DOHH2 (cell line): ENCODE measurements at regions not wholly inside any gene's neighbourhood (a gene's known extent, or its start where the extent isn't known, plus 50 kb on each side); places are given as distances from the start of the nearest gene placed in this dataset.

Source experiments
- H3F3A ChIP-seq: fragments of 200-600 bp; sonication (generic), shearing (Covaris generic); 2 replicates; pipeline ENCODE4 v1.6.0; 2016; ENCODE audit warnings: antibody characterized with exemption, mild to moderate bottlenecking; ENCODE audit not compliant: control insufficient read depth, insufficient read depth
- H3K27ac ChIP-seq: fragments of 200-600 bp; sonication (generic); 2 replicates; pipeline ENCODE4 v1.5.1; 2014; ENCODE audit warnings: low read depth, mild to moderate bottlenecking, low read length, moderate library complexity
- H3K27me3 ChIP-seq: fragments of 200-600 bp; sonication (generic); 2 replicates; pipeline ENCODE4 v1.6.1; 2014; ENCODE audit warnings: mild to moderate bottlenecking, low read length, mixed read lengths; ENCODE audit not compliant: control insufficient read depth
- H3K36me3 ChIP-seq: fragments of 200-600 bp; sonication (generic); 2 replicates; pipeline ENCODE4 v1.6.1; 2014; ENCODE audit warnings: mild to moderate bottlenecking, low read length, moderate library complexity, mixed read lengths; ENCODE audit not compliant: control insufficient read depth
- H3K4me1 ChIP-seq: fragments of 200-600 bp; sonication (generic); 2 replicates; pipeline ENCODE4 v1.6.1; 2014; ENCODE audit warnings: mild to moderate bottlenecking, low read length, mixed read lengths; ENCODE audit not compliant: control insufficient read depth
- H3K4me2 ChIP-seq: fragments of 200-600 bp; sonication (generic); 2 replicates; pipeline ENCODE4 v1.6.0; 2014; ENCODE audit warnings: mild to moderate bottlenecking, low read length, moderate library complexity
- H3K4me3 ChIP-seq: fragments of 200-600 bp; sonication (generic); 2 replicates; pipeline ENCODE4 v1.5.1; 2014; ENCODE audit warnings: mild to moderate bottlenecking, low read length, mixed read lengths
- H3K79me2 ChIP-seq: fragments of 200-600 bp; sonication (generic); 2 replicates; pipeline ENCODE4 v1.6.1; 2014; ENCODE audit warnings: mild to moderate bottlenecking, low read length, mixed read lengths; ENCODE audit not compliant: control insufficient read depth
- H3K9me2 ChIP-seq: fragments of 200-600 bp; sonication (generic); replicated peaks from 2 replicates; pipeline ENCODE4 v1.6.1; 2014; ENCODE audit warnings: mild to moderate bottlenecking, low read length, mixed read lengths; ENCODE audit not compliant: control insufficient read depth
- H3K9me3 ChIP-seq: fragments of 200-600 bp; sonication (generic); 2 replicates; pipeline ENCODE4 v1.6.1; 2014; ENCODE audit warnings: antibody characterized with exemption, low read length, mixed read lengths; ENCODE audit not compliant: control insufficient read depth, insufficient read depth
- H4K20me1 ChIP-seq: fragments of 200-600 bp; sonication (generic); 2 replicates; pipeline ENCODE4 v1.6.0; 2014; ENCODE audit warnings: low read depth, mild to moderate bottlenecking, antibody characterized with exemption, low read length, moderate library complexity; ENCODE audit not compliant: control insufficient read depth, insufficient read depth
- CTCF ChIP-seq: fragments of 200-600 bp; sonication (generic); IDR thresholded peaks from one replicate; pipeline ENCODE4 v1.5.1; 2014; ENCODE audit warnings: antibody characterized with exemption, mild to moderate bottlenecking, low read depth, low read length; ENCODE audit not compliant: poor library complexity, severe bottlenecking
- EZH2phosphoT487 ChIP-seq: fragments of 200-600 bp; sonication (generic); IDR thresholded peaks from 2 replicates; pipeline ENCODE4 v1.6.1; 2017; ENCODE audit warnings: borderline replicate concordance, mild to moderate bottlenecking, antibody characterized with exemption, low read length, moderate library complexity, mixed read lengths

- Histone ChIP-seq H3K9me3 (no peaks in the 10 kb centered on the region), H4K20me1 (no peaks in the 10 kb centered on the region), H3K4me1 (no peaks in the 10 kb centered on the region), H3K79me2 (no peaks in the 10 kb centered on the region), H3F3A (no peaks in the 10 kb centered on the region), H3K27ac (no peak overlapping the region), H3K4me3 (no peak overlapping the region), H3K36me3 (no peaks in the 10 kb centered on the region), H3K9me2 (no peaks in the 10 kb centered on the region), H3K27me3 (no peaks in the 10 kb centered on the region), H3K4me2 (no peak overlapping the region)
- no peak for TF ChIP-seq EZH2phosphoT487
- TF ChIP-seq CTCF = no peak
Measured at GRCh38 chr12:77401064-77401769, 335.8 kb upstream of the E2F7 start.

- H3K27me3 ChIP-seq = no peaks in the 10 kb centered on the region
- no peak for TF ChIP-seq EZH2phosphoT487
- TF ChIP-seq CTCF = no peak
Measured at GRCh38 chr12:77392467-77393088, 327.2 kb upstream of the E2F7 start.

GRCh38 chr12:77388445-77389265 lies 323.3 kb upstream of the E2F7 start:
- no peaks in the 10 kb centered on the region for H3K4me1 ChIP-seq
- H3K9me2 ChIP-seq = no peaks in the 10 kb centered on the region
- TF ChIP-seq EZH2phosphoT487 (no peak), CTCF (no peak)
- no peaks in the 10 kb centered on the region for H3K79me2 ChIP-seq
- H3F3A ChIP-seq = no peaks in the 10 kb centered on the region
- H3K27ac ChIP-seq = no peak overlapping the region
- H3K4me3 ChIP-seq = no peak overlapping the region
- H3K27me3 ChIP-seq = no peaks in the 10 kb centered on the region
- H3K9me3 ChIP-seq = no peaks in the 10 kb centered on the region
- no peaks in the 10 kb centered on the region for H4K20me1 ChIP-seq
- no peaks in the 10 kb centered on the region for H3K36me3 ChIP-seq
- H3K4me2 ChIP-seq = no peak overlapping the region

More at GRCh38 chr12:77392467-77393088, 327.2 kb upstream of the E2F7 start:
- H3K4me3 ChIP-seq = no peak overlapping the region
- H3K4me2 ChIP-seq = no peak overlapping the region
- no peaks in the 10 kb centered on the region for H4K20me1 ChIP-seq
- H3F3A ChIP-seq = no peaks in the 10 kb centered on the region
- H3K9me3 ChIP-seq = no peaks in the 10 kb centered on the region
- H3K9me2 ChIP-seq = no peaks in the 10 kb centered on the region
- H3K36me3 ChIP-seq = no peaks in the 10 kb centered on the region
- no peak overlapping the region for H3K27ac ChIP-seq
- no peaks in the 10 kb centered on the region for H3K79me2 ChIP-seq
- H3K4me1 ChIP-seq = no peaks in the 10 kb centered on the region
